Liver (tissue), 2 donors: ENCODE measurements at regions not wholly inside any gene's neighbourhood (a gene's known extent, or its start where the extent isn't known, plus 50 kb on each side); places are given as distances from the start of the nearest gene placed in this dataset.

Experiments
- CTCF ChIP-seq: fragments of 150-350 bp; IDR thresholded peaks from 2 replicates; pipeline ENCODE4 v1.5.1; 2017; ENCODE audit warnings: improper control_type of control experiment, low read depth, low read length; ENCODE audit not compliant: missing input control
- MAX ChIP-seq: IDR thresholded peaks from 2 replicates; pipeline ENCODE4 v1.6.1; 2016; ENCODE audit warnings: antibody characterized with exemption
- YY1 ChIP-seq: IDR thresholded peaks from 2 replicates; pipeline ENCODE4 v1.6.1; 2016; ENCODE audit warnings: antibody characterized with exemption, mild to moderate bottlenecking
- donor health status: healthy.

- TF ChIP-seq YY1 (no peak), MAX (no peak), CTCF (no peak)
These were observed 56.1 kb upstream of the TOX3 start for GRCh38 chr16:52603015-52603414.
